HG03108 (cell line): ENCODE measurements at regions not wholly inside any gene's neighbourhood (a gene's known extent, or its start where the extent isn't known, plus 50 kb on each side); places are given as distances from the start of the nearest gene placed in this dataset.
A peak's percentile ranks its signal among the peaks of the same experiment; 100 is the strongest.
"Not testable (repeated sequence)": the region's sequence is repeated elsewhere in the genome, so short reads cannot be mapped to it uniquely, and the experiment has no call there.

ENCODE experiments used
- ATAC-seq: cut with Tn5 transposase; IDR thresholded peaks from one replicate; pipeline ENCODE4 v1.9.1; 2021; ENCODE audit warnings: moderate library complexity; ENCODE audit not compliant: unreplicated experiment

GRCh38 chr13:33645591-33646554 is 172.1 kb upstream of the RFC3 start:
- ATAC-seq, result no peak

- no peak for ATAC-seq
Observed at GRCh38 chr13:33649212-33649878, 168.6 kb upstream of the RFC3 start.

GRCh38 chr13:33651766-33652165 is 166.2 kb upstream of the RFC3 start:
- ATAC-seq, result no peak

DNA sequence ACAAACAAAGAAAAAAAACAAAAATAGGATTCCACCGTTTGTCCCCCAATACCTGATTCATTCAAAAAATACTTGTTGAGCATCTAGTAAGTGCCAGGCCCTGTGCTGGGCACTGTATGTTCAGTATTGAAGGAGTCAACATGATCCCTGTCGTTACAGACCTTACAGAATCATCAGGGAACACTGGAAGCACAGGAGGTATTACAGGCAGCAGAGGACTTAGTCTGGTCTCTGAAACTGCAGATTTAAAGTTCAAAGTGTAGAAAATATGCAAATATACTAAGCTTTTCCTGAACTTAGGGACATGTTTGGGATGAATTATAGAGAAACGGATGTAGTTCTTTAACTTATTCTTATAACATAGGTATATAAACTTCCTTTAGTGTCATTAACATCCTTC is 160.7 kb upstream of the RFC3 start:
- no peak for ATAC-seq

GRCh38 chr13:33659466-33659865 is 158.5 kb upstream of the RFC3 start:
- ATAC-seq, result no peak

DNA sequence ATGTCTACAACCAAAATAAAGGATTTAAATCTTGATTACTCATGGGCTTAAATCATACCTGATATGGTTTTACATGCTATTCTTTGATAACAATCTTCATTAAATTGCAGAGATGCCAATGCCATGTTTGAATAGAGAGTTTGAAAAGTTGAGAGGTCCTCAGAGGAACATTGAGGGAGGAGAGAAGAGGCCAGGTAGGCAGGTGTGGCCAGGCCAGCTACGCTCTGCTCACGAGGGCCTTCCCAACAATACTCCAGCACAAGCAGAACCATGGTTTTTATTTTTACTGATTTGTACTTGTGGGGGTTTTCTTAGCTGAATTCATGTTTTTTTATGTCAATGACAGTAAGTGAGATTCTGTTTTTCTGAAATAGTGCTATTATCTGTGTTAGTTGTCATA is 158.1 kb upstream of the RFC3 start:
- ATAC-seq, result no peak

GRCh38 chr13:33662392-33662791 is 155.6 kb upstream of the RFC3 start:
- no peak for ATAC-seq

- ATAC-seq, result no peak
Observed at GRCh38 chr13:33665626-33666175, 152.2 kb upstream of the RFC3 start.

DNA sequence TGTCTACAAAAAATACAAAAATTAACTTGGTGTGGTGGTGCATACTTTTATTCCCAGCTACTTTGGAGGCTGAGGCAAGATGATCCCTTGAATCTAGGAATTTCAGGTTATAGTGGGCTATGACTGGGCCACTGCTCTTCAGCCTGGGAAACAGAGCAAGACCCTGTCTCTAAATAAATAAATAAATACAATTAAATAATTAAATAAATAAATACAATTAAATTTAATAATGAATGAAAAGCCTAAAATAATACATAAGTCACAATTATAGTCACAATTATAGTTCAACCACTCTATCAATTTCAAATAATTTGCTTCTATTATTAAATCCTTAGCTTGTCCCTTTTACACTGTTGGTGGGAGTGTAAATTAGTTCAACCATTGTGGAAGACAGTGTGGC is 146.4 kb upstream of the RFC3 start:
- no peak for ATAC-seq

- ATAC-seq, result not testable (repeated sequence)
Observed at GRCh38 chr13:33672022-33672421, 145.9 kb upstream of the RFC3 start.

DNA sequence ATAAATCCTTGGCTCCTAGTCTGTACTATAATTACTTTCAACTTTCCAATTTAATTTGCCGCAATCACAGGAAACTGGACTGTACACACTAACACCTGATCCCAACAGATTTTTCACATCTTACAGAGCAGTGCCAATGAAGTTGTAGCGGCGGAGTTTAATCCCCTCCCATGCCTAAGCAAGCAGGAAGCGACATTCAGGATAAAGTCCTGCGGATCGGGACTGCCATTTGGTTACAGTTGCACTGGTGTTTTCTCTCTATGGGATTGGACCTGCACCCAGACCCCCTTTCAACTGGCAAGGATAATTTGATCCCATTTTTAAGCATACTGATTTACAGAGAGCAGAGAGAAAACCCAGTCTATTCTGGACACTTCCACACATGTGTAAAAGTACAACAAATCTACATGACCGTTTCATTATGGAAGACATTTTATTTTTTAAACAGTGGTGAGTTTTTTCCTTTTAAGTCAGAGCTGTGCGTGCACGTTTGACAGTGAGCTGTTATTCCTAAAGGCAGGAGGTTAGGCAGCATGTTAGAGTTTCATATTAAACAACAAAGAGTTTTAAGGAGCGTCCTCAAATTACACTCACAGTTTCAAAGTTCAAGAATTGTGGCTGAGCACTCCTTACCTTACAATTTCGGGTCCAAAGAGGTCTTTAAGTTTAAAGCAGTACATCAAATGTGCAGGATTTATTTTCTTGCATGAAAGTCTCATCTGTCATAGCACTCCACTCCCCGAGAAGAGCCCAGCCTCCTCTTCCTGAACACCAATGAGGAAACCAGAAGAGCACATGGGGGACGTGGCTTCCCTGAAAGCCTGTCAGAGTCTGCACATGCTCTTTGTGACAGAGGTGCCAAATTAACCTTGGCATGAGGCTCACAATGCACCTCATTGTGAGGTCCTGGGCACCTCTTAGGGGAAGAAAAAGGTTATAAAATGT is 141.6 kb upstream of the RFC3 start:
- ATAC-seq, result no peak

DNA sequence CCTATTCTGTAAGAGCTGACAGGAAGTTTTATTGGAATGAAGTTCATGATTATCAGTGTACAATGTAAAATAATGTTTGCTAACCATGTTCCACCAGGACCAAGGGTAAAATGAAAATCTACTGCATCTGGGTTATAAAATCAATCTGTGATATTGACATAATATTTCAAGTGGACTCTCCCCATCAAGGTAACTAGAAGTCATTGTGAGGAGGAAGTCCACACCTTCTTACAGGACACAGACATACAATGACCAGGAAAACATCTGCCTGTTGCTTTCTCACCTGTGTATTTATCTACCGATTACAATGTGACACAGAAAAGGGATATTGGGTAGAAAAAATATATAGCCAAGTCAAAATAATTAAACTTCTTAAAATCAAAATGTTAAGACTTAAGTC is 140.7 kb upstream of the RFC3 start:
- ATAC-seq, result no peak

GRCh38 chr13:33678084-33678483 is 139.9 kb upstream of the RFC3 start:
- no peak for ATAC-seq

DNA sequence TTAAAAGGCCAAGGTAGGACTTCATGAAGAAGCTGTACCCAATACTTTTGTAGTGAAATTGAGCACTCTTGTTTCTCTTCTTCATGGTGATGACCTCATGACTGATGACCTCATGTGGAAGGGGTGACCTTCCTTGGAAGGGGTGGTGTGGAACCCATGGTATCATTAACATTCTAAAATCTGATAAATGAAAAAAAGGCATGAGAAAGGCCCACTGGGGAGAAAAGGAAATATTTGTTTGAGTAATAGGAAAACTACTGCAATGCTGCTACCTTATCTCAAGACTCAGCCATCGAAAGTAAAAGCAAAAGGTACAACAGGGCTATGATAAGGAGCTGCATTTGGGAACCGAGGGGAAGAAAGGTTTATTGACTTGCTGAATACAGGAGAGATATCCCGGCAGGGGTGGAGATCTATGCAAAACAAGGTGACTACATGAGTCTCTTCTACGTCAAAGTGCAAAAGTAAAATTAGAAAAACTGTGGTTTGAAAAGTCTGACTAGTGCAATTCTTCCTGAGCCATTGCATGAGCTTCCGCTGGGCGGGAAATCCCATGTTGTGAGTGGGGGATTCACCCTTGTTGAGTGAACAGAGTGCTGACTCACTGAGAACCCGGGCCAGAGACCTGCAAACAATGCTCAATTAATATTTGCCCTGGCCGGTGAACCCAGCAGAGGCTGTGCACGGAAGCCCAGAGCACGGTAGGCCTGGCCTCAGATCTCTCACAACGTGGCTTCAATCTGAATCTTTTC is 138.9 kb upstream of the RFC3 start:
- ATAC-seq, result peak; percentile 94

GRCh38 chr13:33679658-33680012 is 138.3 kb upstream of the RFC3 start:
- no peak for ATAC-seq

DNA sequence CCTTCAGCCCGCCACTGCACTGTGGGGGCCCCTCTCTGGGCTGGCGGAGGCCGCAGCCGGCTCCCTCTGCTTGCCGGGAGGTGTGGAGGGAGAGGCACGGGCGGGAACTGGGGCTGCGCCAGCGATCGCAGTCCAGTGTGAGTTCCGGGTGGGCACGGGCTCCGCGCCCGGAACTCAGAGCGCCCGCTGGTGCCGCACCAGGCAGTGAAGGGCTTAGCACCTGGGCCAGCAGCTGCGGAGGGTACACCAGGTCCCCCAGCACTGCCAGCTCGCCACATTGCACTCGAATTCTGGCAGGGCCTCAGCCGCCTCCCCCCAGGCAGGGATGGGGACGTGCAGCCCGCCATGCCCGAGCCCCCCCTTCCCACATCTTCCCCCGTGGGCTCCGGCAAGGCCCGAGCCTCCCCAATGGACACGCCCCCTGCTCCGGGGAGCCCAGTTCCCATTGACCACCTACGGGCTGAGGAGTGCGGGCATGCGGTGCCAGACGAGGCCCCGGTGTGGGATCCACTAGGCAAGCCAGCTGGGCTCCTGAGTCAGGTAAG is 135.9 kb upstream of the RFC3 start:
- ATAC-seq, result no peak

DNA sequence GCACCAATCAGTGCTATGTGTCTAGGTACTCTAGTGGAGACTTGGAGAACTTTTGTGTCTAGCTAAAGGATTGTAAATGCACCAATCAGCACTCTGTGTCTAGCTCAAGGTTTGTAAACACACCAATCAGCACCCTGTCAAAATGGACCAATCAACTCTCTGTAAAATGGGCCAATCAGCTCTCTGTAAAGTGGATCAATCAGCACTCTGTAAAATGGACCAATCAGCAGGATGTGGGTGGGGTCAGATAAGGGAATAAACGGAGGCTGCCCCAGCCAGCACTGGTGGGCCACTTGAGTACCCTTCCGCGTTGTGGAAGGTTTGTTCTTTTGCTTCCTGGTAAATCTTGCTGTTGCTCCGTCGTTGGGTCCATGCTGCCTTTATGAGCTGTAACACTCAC is 135.3 kb upstream of the RFC3 start:
- ATAC-seq, result not testable (repeated sequence)

DNA sequence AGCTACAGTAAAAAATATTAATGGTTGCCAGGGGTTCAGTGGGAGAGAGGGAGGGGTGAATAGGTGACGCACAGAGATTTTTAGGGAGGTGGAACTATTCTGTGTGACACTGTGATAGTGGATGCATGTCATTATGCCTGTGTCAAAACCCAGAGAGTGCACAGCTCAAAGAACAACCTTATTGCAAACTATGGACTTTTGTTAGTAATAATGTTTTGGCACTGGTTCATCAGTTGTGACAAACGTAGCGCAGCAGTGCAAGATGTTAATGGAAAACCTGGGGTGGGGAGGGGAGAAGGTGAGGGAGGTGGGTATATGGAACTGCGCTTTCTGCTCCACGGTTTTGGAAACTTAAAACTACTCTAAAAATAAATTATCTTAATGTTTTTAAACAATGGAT is 134.6 kb upstream of the RFC3 start:
- no peak for ATAC-seq

- no peak for ATAC-seq
Observed at GRCh38 chr13:33684874-33685273, 133.1 kb upstream of the RFC3 start.
